SK-MEL-5 (cell line): ENCODE measurements at regions not wholly inside any gene's neighbourhood (a gene's known extent, or its start where the extent isn't known, plus 50 kb on each side); places are given as distances from the start of the nearest gene placed in this dataset.

Experiments
- DNase-seq: peaks from one replicate; pipeline ENCODE4 v3.0.0-alpha.2; 2016; ENCODE audit warnings: low read depth, low spot score
- in situ Hi-C: cut with HindIII; loops from 2 replicates; pipeline ENCODE4 v1.10.0; 2016; ENCODE audit warnings: low sequenced_read_pairs, high pct_unique_total_duplicates, low pct_unique_long_range_greater_than_20kb

- in situ Hi-C loops: no loop called here
- DNase-seq: no peak
Observed at GRCh38 chr1:234538930-234539649, 60.1 kb upstream of the TARBP1 start.

GRCh38 chr1:234538062-234538731 is 59.2 kb upstream of the TARBP1 start:
- no peak for DNase-seq
- in situ Hi-C loops: no loop called here

- in situ Hi-C loops: no loop called here
- no peak for DNase-seq
Observed at GRCh38 chr1:234537236-234537635, 58.3 kb upstream of the TARBP1 start.

GRCh38 chr1:234536741-234537140 is 57.8 kb upstream of the TARBP1 start:
- no peak for DNase-seq
- in situ Hi-C loops: no loop called here

GRCh38 chr1:234535763-234536515 is 57.0 kb upstream of the TARBP1 start:
- no peak for DNase-seq
- in situ Hi-C loops: no loop called here

GRCh38 chr1:234535218-234535617 is 56.2 kb upstream of the TARBP1 start:
- in situ Hi-C loops: no loop called here
- no peak for DNase-seq

GRCh38 chr1:234533975-234534876 is 55.2 kb upstream of the TARBP1 start:
- DNase-seq: no peak
- in situ Hi-C loops: no loop called here

GRCh38 chr1:234533034-234533891 is 54.3 kb upstream of the TARBP1 start:
- in situ Hi-C loops: no loop called here
- DNase-seq: no peak

- in situ Hi-C loops: no loop called here
- no peak for DNase-seq
Observed at GRCh38 chr1:234532503-234532922, 53.5 kb upstream of the TARBP1 start.

- in situ Hi-C loops: no loop called here
- no peak for DNase-seq
Observed at GRCh38 chr1:234531151-234531635, 52.2 kb upstream of the TARBP1 start.

GRCh38 chr1:234530672-234531071 is 51.7 kb upstream of the TARBP1 start:
- DNase-seq: no peak
- in situ Hi-C loops: no loop called here

- DNase-seq: no peak
- in situ Hi-C loops: no loop called here
Observed at GRCh38 chr1:234529950-234530237, 50.9 kb upstream of the TARBP1 start.

- in situ Hi-C loops: no loop called here
- no peak for DNase-seq
Observed at GRCh38 chr1:234529095-234529949, 50.3 kb upstream of the TARBP1 start.
